Esophagus muscularis mucosa (tissue), 3 donors: ENCODE measurements at regions not wholly inside any gene's neighbourhood (a gene's known extent, or its start where the extent isn't known, plus 50 kb on each side); places are given as distances from the start of the nearest gene placed in this dataset.

Source experiments
- CTCF ChIP-seq, 3 experiments: fragments of 200-600 bp in 2 of 3; fragments of 450-650 bp in 1 of 3; sonication (generic) in 2 of 3; IDR thresholded peaks; one replicate each; pipeline ENCODE4 v1.5.1; 2017 to 2019; ENCODE audit warnings: antibody characterized with exemption in 3 of 3, mild to moderate bottlenecking in 2 of 3, moderate library complexity in 1 of 3
- POLR2A ChIP-seq: fragments of 450-650 bp; IDR thresholded peaks from one replicate; pipeline ENCODE4 v1.6.1; 2017; ENCODE audit warnings: antibody characterized with exemption, moderate library complexity, mild to moderate bottlenecking, low read depth

DNA sequence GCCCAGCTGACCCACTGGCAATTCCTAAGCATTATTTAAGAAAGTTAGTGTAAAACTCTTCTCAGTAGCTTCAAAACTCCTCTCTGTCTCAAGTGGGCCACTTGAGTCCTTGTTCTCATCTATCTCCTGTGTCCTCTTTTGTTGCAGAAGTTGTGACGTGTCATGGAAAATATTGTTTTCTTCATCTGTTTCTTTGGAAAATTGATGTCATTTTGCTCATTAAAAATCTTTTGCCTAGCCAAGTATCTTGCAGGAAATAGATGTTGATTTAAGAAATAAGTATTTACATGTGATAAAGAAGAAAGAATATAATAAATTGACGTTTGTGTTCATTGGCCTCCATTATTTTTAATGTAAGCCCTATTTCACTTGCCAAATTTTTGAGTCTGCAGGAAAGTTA, 1158.4 kb upstream of the SEMA6A start:
- no peak for TF ChIP-seq CTCF (IDR thresholded peaks at IDR 0.05)
- TF ChIP-seq POLR2A: no peak
